CD14-positive monocyte (primary cell): ENCODE measurements at regions not wholly inside any gene's neighbourhood (a gene's known extent, or its start where the extent isn't known, plus 50 kb on each side); places are given as distances from the start of the nearest gene placed in this dataset.

Source experiments
- DNase-seq, 3 donors: peaks; one replicate each; pipeline ENCODE4 v3.0.0-alpha.2; 2011 to 2022
- H2AFZ ChIP-seq: 2 replicates; pipeline ENCODE4 v1.6.0; 2012; ENCODE audit warnings: mild to moderate bottlenecking, low read depth, low read length, inconsistent platforms; ENCODE audit not compliant: insufficient read depth, poor library complexity, severe bottlenecking
- H3K27ac ChIP-seq, 2 donors: 1 replicate in 1 of 2; 2 replicates in 1 of 2; pipeline ENCODE4 v1.5.1; 2012 to 2013; ENCODE audit warnings: low read length in 2 of 2, control low read depth in 1 of 2, inconsistent platforms in 1 of 2, low read depth in 1 of 2, mild to moderate bottlenecking in 1 of 2
- H3K27me3 ChIP-seq, 2 donors: one replicate each; pipeline versions ENCODE4 v1.6.0 to v1.6.1; 2011 to 2013; ENCODE audit warnings: low read length in 2 of 2; ENCODE audit not compliant: control insufficient read depth in 2 of 2, insufficient read depth in 2 of 2
- H3K36me3 ChIP-seq, 2 donors: replicated peaks in 1 of 2; 1 replicate in 1 of 2; 2 replicates in 1 of 2; pipeline versions ENCODE4 v1.5.1 to v1.6.1; 2012 to 2013; ENCODE audit warnings: low read length in 2 of 2, control low read depth in 1 of 2, inconsistent platforms in 1 of 2, mild to moderate bottlenecking in 1 of 2; ENCODE audit not compliant: insufficient read depth in 2 of 2, control insufficient read depth in 1 of 2
- H3K4me1 ChIP-seq, 2 donors: 1 replicate in 1 of 2; 2 replicates in 1 of 2; pipeline versions ENCODE4 v1.5.1 to v1.6.1; 2012 to 2013; ENCODE audit warnings: low read length in 2 of 2, control low read depth in 1 of 2, inconsistent platforms in 1 of 2, mild to moderate bottlenecking in 1 of 2, moderate library complexity in 1 of 2; ENCODE audit not compliant: insufficient read depth in 2 of 2, control insufficient read depth in 1 of 2
- H3K4me2 ChIP-seq: replicated peaks from 2 replicates; pipeline ENCODE3; 2012; ENCODE audit warnings: low read length, moderate library complexity, mild to moderate bottlenecking; ENCODE audit not compliant: poor library complexity, severe bottlenecking; ENCODE audit errors: extremely low read depth
- H3K4me3 ChIP-seq, 3 experiments: fragments of 200-600 bp in 1 of 3; sonication (generic) in 1 of 3; replicated peaks in 1 of 3; 1 replicate in 2 of 3; 2 replicates in 1 of 3; pipeline ENCODE4 v1.5.1; 2011 to 2013; ENCODE audit warnings: low read length in 3 of 3, mild to moderate bottlenecking in 3 of 3, control low read depth in 2 of 3, low read depth in 2 of 3, inconsistent platforms in 1 of 3, moderate library complexity in 1 of 3
- H3K79me2 ChIP-seq: 2 replicates; pipeline ENCODE4 v1.6.0; 2012; ENCODE audit warnings: mild to moderate bottlenecking, control low read depth, inconsistent platforms, low read length, moderate library complexity; ENCODE audit not compliant: insufficient read depth
- H3K9ac ChIP-seq: 2 replicates; pipeline ENCODE4 v1.6.0; 2017; ENCODE audit warnings: low read length, mild to moderate bottlenecking; ENCODE audit not compliant: insufficient read depth, poor library complexity, severe bottlenecking
- H3K9me3 ChIP-seq, 2 donors: replicated peaks in 1 of 2; 1 replicate in 1 of 2; 2 replicates in 1 of 2; pipeline versions ENCODE4 v1.5.1 to v1.6.1; 2012 to 2013; ENCODE audit warnings: low read length in 2 of 2, control low read depth in 1 of 2; ENCODE audit not compliant: control insufficient read depth in 1 of 2, insufficient read depth in 1 of 2
- H4K20me1 ChIP-seq: 2 replicates; pipeline ENCODE4 v1.6.0; 2012; ENCODE audit warnings: mild to moderate bottlenecking, low read length, control low read depth, moderate library complexity; ENCODE audit not compliant: insufficient read depth
- H3K27ac Mint-ChIP-seq, 7 donors: one replicate each; pipeline ENCODE4 v1.8.0; 2020; ENCODE audit warnings: mild to moderate bottlenecking in 7 of 7, mixed read lengths in 7 of 7, moderate library complexity in 6 of 7, inconsistent platforms in 2 of 7
- H3K27me3 Mint-ChIP-seq, 3 donors: one replicate each; pipeline ENCODE4 v1.8.0; 2021 to 2022; ENCODE audit warnings: low read depth in 3 of 3, mild to moderate bottlenecking in 3 of 3, mixed read lengths in 3 of 3, moderate library complexity in 3 of 3, inconsistent platforms in 1 of 3
- H3K36me3 Mint-ChIP-seq, 2 donors: one replicate each; pipeline ENCODE4 v1.8.0; 2020; ENCODE audit warnings: mixed read lengths in 2 of 2, inconsistent platforms in 1 of 2, mild to moderate bottlenecking in 1 of 2
- H3K4me1 Mint-ChIP-seq: one replicate; pipeline ENCODE4 v1.8.0; 2020; ENCODE audit warnings: mild to moderate bottlenecking, mixed read lengths
- H3K4me3 Mint-ChIP-seq, 2 donors: one replicate each; pipeline ENCODE4 v1.8.0; 2020; ENCODE audit warnings: mild to moderate bottlenecking in 2 of 2, mixed read lengths in 2 of 2, moderate library complexity in 1 of 2
- H3K9me3 Mint-ChIP-seq, 7 donors: one replicate each; pipeline ENCODE4 v1.8.0; 2020 to 2022; ENCODE audit warnings: mixed read lengths in 7 of 7, mild to moderate bottlenecking in 6 of 7, moderate library complexity in 6 of 7, inconsistent platforms in 2 of 7
- WGBS: methylation state at CpG from one replicate; pipeline ENCODE4 v1.1.5; 2013; ENCODE audit warnings: missing lambda C conversion rate; ENCODE audit not compliant: insufficient coverage; 5-methylcytosine and 5-hydroxymethylcytosine counted together
- intact Hi-C, 2 donors: fragments of 100-400 bp; cut with micrococcal nuclease; formaldehyde crosslinking; loops; one replicate each; pipeline versions ENCODE4 v1.15.0 to v1.15.1; 2023
- TF ChIP-seq, protein P1 (sequence below): fragments of 200-600 bp; IDR thresholded peaks from one replicate; pipeline ENCODE4 v1.8.0; 2022; ENCODE audit warnings: antibody characterized with exemption, mild to moderate bottlenecking

DNA sequence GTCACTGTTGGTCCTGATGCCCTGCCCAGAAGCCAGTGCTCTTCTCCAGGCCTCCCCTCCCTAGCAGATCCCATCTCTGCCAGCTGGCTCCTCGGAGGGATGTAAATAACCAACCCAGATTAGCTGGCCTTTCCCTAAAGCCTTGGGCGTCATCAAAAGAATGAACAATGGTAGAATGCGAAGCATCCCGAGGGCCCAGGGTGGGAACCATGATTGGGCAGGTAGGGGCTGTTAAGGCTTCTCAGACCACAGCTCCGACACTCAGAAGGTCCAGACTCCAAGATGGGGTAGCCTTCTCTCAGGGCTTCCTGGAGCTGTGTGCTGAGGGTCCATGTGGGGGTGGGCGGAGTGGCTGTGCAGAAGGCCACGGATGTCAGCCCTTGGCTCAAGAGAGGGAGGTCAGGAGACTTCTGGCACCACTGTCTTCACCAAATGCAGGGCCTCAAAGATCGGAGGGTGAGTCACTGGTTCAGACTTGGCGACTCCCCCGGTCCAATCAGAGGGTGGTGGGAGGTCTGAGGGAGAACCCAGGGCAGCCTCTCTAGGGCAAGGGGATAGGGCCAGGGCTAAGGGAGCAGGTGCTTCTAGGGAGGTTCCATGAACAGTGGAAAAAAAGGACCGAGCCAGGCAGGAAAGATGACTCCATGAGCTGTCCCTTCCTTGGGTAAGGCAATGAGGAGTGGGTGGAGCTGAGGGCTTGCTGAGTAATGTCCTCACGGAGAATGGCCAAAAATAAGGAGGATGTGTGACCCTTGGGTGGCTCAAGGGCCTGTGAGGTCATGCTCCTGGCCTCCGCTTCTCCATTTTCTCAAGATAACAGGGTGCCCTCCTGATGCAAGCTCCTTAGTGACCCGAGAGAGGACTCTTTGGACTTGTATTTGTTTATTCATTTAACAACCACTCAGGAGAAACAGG, 58.4 kb upstream of the EPS8L3 start:
- Histone ChIP-seq H3K4me1 (peaks cover 85 to 95% of the 10 kb centered on the region in 2 donors), H3K9ac (peak overlapping the region; percentile 60), H3K36me3 (no peaks in the 10 kb centered on the region), H2AFZ (peak overlapping the region; percentile 25), H3K4me2 (peak overlapping the region; percentile 51), H3K79me2 (no peaks in the 10 kb centered on the region), H3K27ac (peak overlapping the region; percentile 60 to 79), H3K4me3 (peak overlapping the region in 1 of 3 experiments; percentile 32), H4K20me1 (no peaks in the 10 kb centered on the region), H3K27me3 (no peaks in the 10 kb centered on the region), H3K9me3 (no peaks in the 10 kb centered on the region)
- Mint-ChIP-seq H3K4me3 (peak overlapping the region; percentile 65 to 72), H3K27ac (peak overlapping the region; percentile 91 to 99 (median 96)), H3K27me3 (peaks cover 10 to 20% (median 10%) of the 10 kb centered on the region in 3 donors), H3K36me3 (peaks cover 0 to 15% of the 10 kb centered on the region in 2 donors), H3K4me1 (peaks cover 94% of the 10 kb centered on the region), H3K9me3 (peaks cover 0 to 3% (median 0%) of the 10 kb centered on the region in 7 donors)
- peak; percentile 94 to 99 (median 96) for DNase-seq
- TF ChIP-seq, protein P1, sequence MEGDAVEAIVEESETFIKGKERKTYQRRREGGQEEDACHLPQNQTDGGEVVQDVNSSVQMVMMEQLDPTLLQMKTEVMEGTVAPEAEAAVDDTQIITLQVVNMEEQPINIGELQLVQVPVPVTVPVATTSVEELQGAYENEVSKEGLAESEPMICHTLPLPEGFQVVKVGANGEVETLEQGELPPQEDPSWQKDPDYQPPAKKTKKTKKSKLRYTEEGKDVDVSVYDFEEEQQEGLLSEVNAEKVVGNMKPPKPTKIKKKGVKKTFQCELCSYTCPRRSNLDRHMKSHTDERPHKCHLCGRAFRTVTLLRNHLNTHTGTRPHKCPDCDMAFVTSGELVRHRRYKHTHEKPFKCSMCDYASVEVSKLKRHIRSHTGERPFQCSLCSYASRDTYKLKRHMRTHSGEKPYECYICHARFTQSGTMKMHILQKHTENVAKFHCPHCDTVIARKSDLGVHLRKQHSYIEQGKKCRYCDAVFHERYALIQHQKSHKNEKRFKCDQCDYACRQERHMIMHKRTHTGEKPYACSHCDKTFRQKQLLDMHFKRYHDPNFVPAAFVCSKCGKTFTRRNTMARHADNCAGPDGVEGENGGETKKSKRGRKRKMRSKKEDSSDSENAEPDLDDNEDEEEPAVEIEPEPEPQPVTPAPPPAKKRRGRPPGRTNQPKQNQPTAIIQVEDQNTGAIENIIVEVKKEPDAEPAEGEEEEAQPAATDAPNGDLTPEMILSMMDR: no peak
- WGBS: 64% methylated on average over 10 of the region's 14 CpGs
- intact Hi-C loops: loop anchor here (1.0 to 5.0 kb wide), 5 partner anchors 40 to 205 kb away; partner anchors contain the start of genes AMPD2 (in 1 of the 2) and GNAT2 (in 1 of the 2)

DNA sequence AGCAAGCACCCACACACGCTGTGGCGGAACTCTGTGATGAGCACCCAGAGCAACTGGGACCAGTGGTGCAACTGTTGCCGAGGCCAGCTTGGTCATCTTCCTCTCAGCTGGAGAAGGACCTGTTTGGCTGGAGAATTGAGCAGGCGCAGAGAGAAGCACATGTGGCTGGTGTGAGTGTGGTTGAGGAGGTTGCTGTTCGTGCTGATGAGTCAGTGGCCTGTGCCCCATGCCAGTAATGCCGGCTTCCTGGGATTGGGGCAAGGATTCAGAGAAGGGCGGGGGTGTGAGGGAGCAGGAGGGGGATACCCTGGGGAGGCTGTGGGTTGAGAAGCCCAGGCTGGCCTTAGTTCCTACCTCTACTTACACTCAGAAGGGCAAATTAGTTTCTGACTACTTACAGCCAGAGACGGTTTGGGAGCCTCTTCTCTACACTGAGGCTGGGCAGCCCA, 57.5 kb upstream of the EPS8L3 start:
- H3K4me2 ChIP-seq: peak overlapping the region; percentile 51
- DNase-seq: peak; percentile 98 to 100 (median 98)
- peak overlapping the region; percentile 60 to 79 for H3K27ac ChIP-seq
- no peaks in the 10 kb centered on the region for H4K20me1 ChIP-seq
- H3K4me3 Mint-ChIP-seq: peak overlapping the region in 1 of 2 donors; percentile 56
- H2AFZ ChIP-seq: no peak overlapping the region
- TF ChIP-seq, protein P1: no peak
- H3K4me1 ChIP-seq: peaks cover 83 to 94% of the 10 kb centered on the region in 2 donors
- H3K4me3 ChIP-seq: peak overlapping the region in 1 of 3 experiments; percentile 32
- intact Hi-C loops: loop anchor here (2.0 to 5.0 kb wide), 4 partner anchors 41 to 204 kb away; partner anchors contain the start of genes AMPD2 (in 1 of the 2) and GNAT2 (in 1 of the 2)
- no peaks in the 10 kb centered on the region for H3K27me3 ChIP-seq
- H3K4me1 Mint-ChIP-seq: peaks cover 94% of the 10 kb centered on the region
- no peaks in the 10 kb centered on the region for H3K79me2 ChIP-seq
- H3K36me3 ChIP-seq: no peaks in the 10 kb centered on the region
- peaks cover 0 to 15% of the 10 kb centered on the region in 2 donors for H3K36me3 Mint-ChIP-seq
- H3K27me3 Mint-ChIP-seq: peaks cover 10 to 18% (median 10%) of the 10 kb centered on the region in 3 donors
- peak overlapping the region; percentile 91 to 99 (median 96) for H3K27ac Mint-ChIP-seq
- peaks cover 0 to 3% (median 0%) of the 10 kb centered on the region in 7 donors for H3K9me3 Mint-ChIP-seq
- 11% methylated on average over 5 of the region's 8 CpGs for WGBS
- H3K9ac ChIP-seq: peak overlapping the region; percentile 60
- no peaks in the 10 kb centered on the region for H3K9me3 ChIP-seq
